A673 (cell line): ENCODE measurements at regions not wholly inside any gene's neighbourhood (a gene's known extent, or its start where the extent isn't known, plus 50 kb on each side); places are given as distances from the start of the nearest gene placed in this dataset.
"Not testable (repeated sequence)": the region's sequence is repeated elsewhere in the genome, so short reads cannot be mapped to it uniquely, and the experiment has no call there.

Experiments used
- BruUV-seq: library from RNA; stranded (reverse); fragments of 400-500 nt; replicated peaks from 2 replicates; lab custom pipeline; 2021; lab: Mats Ljungman, UMichigan
- CTCF ChIA-PET: fragments of 300-600 bp; sonication (Branson Sonifier 250); formaldehyde crosslinking; loops from one replicate; lab custom pipeline; 2022; ENCODE audit warnings: antibody characterized with exemption; lab: Charles Lee
- POLR2A ChIA-PET: fragments of 300-600 bp; sonication (Branson Sonifier 250); formaldehyde crosslinking; loops from one replicate; lab custom pipeline; 2022; ENCODE audit warnings: antibody characterized with exemption; ENCODE audit not compliant: low non-redundant PET; lab: Charles Lee
- DNase-seq: peaks from one replicate; pipeline ENCODE4 v3.0.0-alpha.2; 2015; ENCODE audit warnings: low spot score
- H3K27ac ChIP-seq: fragments of 200-600 bp; sonication (generic); 2 replicates; pipeline ENCODE4 v1.5.1; 2016; ENCODE audit warnings: mixed run types, low read depth, mild to moderate bottlenecking, mixed read lengths, antibody characterized with exemption, low read length; ENCODE audit not compliant: poor library complexity, severe bottlenecking
- H3K27me3 ChIP-seq: fragments of 200-600 bp; sonication (generic); replicated peaks from 2 replicates; pipeline ENCODE4 v1.6.1; 2017; ENCODE audit warnings: mixed run types, low read depth, mild to moderate bottlenecking, mixed read lengths, antibody characterized with exemption, low read length; ENCODE audit not compliant: insufficient read depth, poor library complexity
- H3K36me3 ChIP-seq: fragments of 200-600 bp; sonication (generic); 2 replicates; pipeline ENCODE4 v1.6.1; 2016; ENCODE audit warnings: mixed run types, mild to moderate bottlenecking, mixed read lengths, antibody characterized with exemption, low read length; ENCODE audit not compliant: insufficient read depth, poor library complexity, severe bottlenecking
- H3K4me1 ChIP-seq: fragments of 200-600 bp; sonication (generic); 2 replicates; pipeline ENCODE4 v1.6.1; 2017; ENCODE audit warnings: mixed run types, mild to moderate bottlenecking, mixed read lengths, antibody characterized with exemption, low read length; ENCODE audit not compliant: insufficient read depth, poor library complexity, severe bottlenecking
- H3K4me3 ChIP-seq: fragments of 200-600 bp; sonication (generic); 2 replicates; pipeline ENCODE4 v1.5.1; 2016; ENCODE audit warnings: low read depth, mixed run types, mild to moderate bottlenecking, mixed read lengths, low read length; ENCODE audit not compliant: poor library complexity, severe bottlenecking
- H3K9me3 ChIP-seq: fragments of 200-600 bp; sonication (generic); 2 replicates; pipeline ENCODE4 v1.6.1; 2016; ENCODE audit warnings: mixed run types, low read depth, mild to moderate bottlenecking, mixed read lengths, antibody characterized with exemption, low read length; ENCODE audit not compliant: poor library complexity, severe bottlenecking
- EZH2 ChIP-seq: fragments of 200-600 bp; sonication (generic); IDR thresholded peaks from 2 replicates; pipeline ENCODE4 v1.6.1; 2017; ENCODE audit warnings: borderline replicate concordance, low read depth, mild to moderate bottlenecking, mixed read lengths, antibody characterized with exemption, low read length; ENCODE audit not compliant: poor library complexity, severe bottlenecking
- intact Hi-C: fragments of 100-400 bp; cut with micrococcal nuclease; formaldehyde crosslinking; loops from one replicate; pipeline ENCODE4 v1.10.0; 2022; ENCODE audit not compliant: unreplicated experiment
- TF ChIP-seq, protein P1 (sequence below): fragments of 300-800, 200-600 bp; sonication (generic); conservative IDR thresholded peaks from 2 replicates; pipeline ENCODE4 v1.5.1; 2017; ENCODE audit warnings: low read depth, mild to moderate bottlenecking, antibody characterized with exemption, low read length, moderate library complexity, mixed read lengths

DNA sequence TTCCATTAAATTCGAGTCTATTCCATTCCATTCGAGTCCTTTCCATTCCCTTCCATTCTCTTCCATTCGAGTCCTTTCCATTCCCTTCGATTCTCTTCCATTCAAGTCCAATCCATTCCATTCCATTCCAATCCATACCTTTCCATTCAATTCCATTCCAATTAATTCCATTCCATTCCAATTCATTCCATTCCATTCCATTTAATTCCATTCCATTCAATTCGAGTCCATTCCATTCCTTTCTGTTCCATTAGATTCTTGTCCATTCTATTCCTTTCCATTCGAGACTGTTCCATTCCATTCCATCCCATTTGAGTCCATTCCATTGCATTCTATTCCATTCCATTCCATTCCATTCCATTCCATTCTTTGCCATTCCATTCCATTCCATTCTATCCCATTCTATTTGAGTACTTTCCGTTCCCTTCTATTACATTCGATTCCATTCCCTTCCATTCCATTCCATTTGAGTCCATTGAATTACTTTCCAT is 1130.0 kb downstream of the RPIA start:
- Histone ChIP-seq H3K9me3 (peaks cover 88% of the 10 kb centered on the region), H3K27ac (no peak overlapping the region), H3K27me3 (no peaks in the 10 kb centered on the region), H3K4me3 (no peak overlapping the region), H3K4me1 (no peaks in the 10 kb centered on the region), H3K36me3 (no peaks in the 10 kb centered on the region)
- POLR2A ChIA-PET: no interaction called here
- DNase-seq: no peak
- CTCF ChIA-PET: no interaction called here
- no TSS peak for BruUV-seq
- no peak for TF ChIP-seq EZH2
- TF ChIP-seq, protein P1, sequence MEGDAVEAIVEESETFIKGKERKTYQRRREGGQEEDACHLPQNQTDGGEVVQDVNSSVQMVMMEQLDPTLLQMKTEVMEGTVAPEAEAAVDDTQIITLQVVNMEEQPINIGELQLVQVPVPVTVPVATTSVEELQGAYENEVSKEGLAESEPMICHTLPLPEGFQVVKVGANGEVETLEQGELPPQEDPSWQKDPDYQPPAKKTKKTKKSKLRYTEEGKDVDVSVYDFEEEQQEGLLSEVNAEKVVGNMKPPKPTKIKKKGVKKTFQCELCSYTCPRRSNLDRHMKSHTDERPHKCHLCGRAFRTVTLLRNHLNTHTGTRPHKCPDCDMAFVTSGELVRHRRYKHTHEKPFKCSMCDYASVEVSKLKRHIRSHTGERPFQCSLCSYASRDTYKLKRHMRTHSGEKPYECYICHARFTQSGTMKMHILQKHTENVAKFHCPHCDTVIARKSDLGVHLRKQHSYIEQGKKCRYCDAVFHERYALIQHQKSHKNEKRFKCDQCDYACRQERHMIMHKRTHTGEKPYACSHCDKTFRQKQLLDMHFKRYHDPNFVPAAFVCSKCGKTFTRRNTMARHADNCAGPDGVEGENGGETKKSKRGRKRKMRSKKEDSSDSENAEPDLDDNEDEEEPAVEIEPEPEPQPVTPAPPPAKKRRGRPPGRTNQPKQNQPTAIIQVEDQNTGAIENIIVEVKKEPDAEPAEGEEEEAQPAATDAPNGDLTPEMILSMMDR: no peak
- intact Hi-C loops: no loop called here

DNA sequence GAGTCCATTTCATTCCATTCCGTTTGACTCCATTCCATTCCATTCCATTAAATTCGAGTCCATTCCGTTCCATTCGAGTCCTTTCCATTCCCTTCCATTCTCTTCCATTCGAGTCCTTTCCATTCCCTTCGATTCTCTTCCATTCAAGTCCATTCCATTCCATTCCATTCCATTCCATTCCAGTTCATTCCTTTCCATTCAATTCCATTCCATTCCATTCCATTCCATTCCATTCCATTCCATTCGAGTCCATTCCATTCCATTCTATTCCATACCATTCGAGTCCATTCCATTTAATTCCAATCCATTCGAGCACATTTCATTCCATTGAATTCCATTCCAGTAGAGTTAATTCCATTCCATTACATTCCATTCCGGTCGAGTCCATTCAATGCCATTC is 1130.9 kb downstream of the RPIA start:
- H3K36me3 ChIP-seq, BruUV-seq, intact Hi-C loops, CTCF ChIA-PET, H3K4me3 ChIP-seq, H3K27ac ChIP-seq, H3K27me3 ChIP-seq, H3K4me1 ChIP-seq, DNase-seq, POLR2A ChIA-PET: not testable (repeated sequence)
- peaks cover 82% of the 10 kb centered on the region for H3K9me3 ChIP-seq

DNA sequence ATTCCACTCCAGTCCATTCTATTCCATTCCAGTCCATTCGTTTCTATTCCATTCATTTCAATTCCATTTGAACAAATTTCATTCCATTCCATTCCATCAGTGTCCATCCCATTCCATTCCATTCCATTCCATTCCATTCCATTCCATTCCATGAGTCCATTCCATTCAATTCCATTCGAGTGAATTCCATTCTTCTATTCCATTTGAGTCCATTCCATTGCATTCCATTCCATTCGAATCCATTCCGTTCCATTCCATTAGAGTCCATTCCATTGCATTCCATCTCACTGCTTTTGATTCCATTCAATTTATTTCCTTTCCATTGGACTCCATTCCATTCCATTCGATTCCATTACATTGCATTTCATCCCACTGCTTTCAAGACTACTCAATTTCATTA is 1132.1 kb downstream of the RPIA start:
- TF ChIP-seq, protein P1: no peak
- TF ChIP-seq EZH2: no peak
- BruUV-seq: no TSS peak
- ChIA-PET CTCF (no interaction called here), POLR2A (no interaction called here)
- H3K4me3 ChIP-seq: no peak overlapping the region
- H3K9me3 ChIP-seq: peaks cover 70% of the 10 kb centered on the region
- DNase-seq: no peak
- H3K27ac ChIP-seq: no peak overlapping the region
- H3K36me3 ChIP-seq: no peaks in the 10 kb centered on the region
- no peaks in the 10 kb centered on the region for H3K4me1 ChIP-seq
- intact Hi-C loops: no loop called here
- H3K27me3 ChIP-seq: no peaks in the 10 kb centered on the region

DNA sequence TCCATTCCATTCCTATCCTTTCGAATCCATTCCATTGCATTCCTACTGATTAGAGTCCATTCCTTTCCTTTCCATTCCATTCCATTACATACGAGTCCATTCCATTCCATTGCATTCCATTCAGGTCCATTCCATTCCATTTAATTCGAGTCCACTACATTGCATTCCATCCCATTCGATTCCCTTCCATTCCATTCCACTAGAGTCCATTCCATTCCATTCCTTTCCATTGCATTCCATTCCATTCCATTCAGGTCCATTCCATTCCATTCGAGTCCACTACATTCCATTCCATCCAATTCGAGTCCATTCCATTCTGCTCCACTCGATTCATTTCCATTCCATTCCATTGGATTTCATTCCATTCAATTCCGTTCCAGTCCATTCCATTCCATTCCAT is 1133.6 kb downstream of the RPIA start:
- Histone ChIP-seq H3K4me1 (no peaks in the 10 kb centered on the region), H3K27ac (no peak overlapping the region), H3K4me3 (no peak overlapping the region), H3K27me3 (no peaks in the 10 kb centered on the region), H3K9me3 (peaks cover 55% of the 10 kb centered on the region), H3K36me3 (no peaks in the 10 kb centered on the region)
- ChIA-PET CTCF (no interaction called here), POLR2A (no interaction called here)
- intact Hi-C loops: no loop called here
- TF ChIP-seq, protein P1: no peak
- TF ChIP-seq EZH2: no peak
- no TSS peak for BruUV-seq
- DNase-seq: no peak

DNA sequence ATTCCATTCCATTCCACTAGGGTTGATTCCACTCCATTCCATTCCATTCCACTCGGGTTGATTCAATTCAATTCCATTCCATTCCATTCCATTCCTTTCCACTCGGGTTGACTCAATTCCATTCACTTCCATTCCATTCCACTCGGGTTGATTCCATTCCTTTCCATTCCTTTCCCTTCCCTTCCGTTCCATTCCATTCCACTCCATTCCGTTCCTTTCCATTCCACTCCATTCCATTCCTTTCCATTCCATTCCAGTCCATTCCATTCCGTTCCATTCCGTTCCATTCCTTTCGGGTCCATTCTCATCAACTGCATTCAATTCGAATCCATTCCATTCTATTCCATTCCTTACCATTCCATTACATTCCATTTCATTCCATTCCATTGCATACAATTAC is 1135.3 kb downstream of the RPIA start:
- H3K4me1 ChIP-seq, H3K4me3 ChIP-seq, H3K27me3 ChIP-seq, intact Hi-C loops, H3K36me3 ChIP-seq, H3K27ac ChIP-seq, POLR2A ChIA-PET, BruUV-seq, DNase-seq, CTCF ChIA-PET: not testable (repeated sequence)
- H3K9me3 ChIP-seq: peaks cover 43% of the 10 kb centered on the region

DNA sequence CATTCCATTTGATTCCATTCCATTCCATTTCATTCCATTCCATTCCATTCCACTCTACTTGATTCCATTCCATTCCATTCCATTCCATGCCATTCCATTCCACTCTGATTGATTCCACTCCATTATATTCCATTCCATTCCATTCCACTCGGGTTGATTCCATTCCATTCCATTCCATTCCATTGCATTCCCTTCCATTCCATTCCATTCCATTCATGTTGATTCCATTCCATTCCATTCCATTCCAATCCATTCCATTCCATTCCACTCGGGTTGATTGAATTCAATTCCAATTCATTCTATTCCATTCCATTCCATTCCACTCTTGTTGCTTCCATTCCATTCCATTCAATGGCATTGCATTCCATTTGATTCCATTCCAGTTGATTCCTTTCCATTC is 1136.4 kb downstream of the RPIA start:
- H3K36me3 ChIP-seq, H3K4me3 ChIP-seq, POLR2A ChIA-PET, CTCF ChIA-PET, H3K27me3 ChIP-seq, DNase-seq, H3K4me1 ChIP-seq, H3K27ac ChIP-seq, BruUV-seq, intact Hi-C loops: not testable (repeated sequence)
- H3K9me3 ChIP-seq: peaks cover 33% of the 10 kb centered on the region
